Lower lobe of right lung (tissue), 2 donors: ENCODE measurements at regions not wholly inside any gene's neighbourhood (a gene's known extent, or its start where the extent isn't known, plus 50 kb on each side); places are given as distances from the start of the nearest gene placed in this dataset.
"Not testable (repeated sequence)": the region's sequence is repeated elsewhere in the genome, so short reads cannot be mapped to it uniquely, and the experiment has no call there.

ENCODE experiments used
- ATAC-seq, 2 donors: fragments of 200-7000 bp; cut with Tn5 transposase; one replicate each; pipeline ENCODE4 v1.9.1; 2020 to 2022; ENCODE audit warnings: mild to moderate bottlenecking in 2 of 2, moderate library complexity in 2 of 2
- DNase-seq: peaks from one replicate; pipeline ENCODE4 v3.0.0-alpha.2; 2020
- H3K27ac ChIP-seq: fragments of 200-600 bp; one replicate; pipeline ENCODE4 v1.8.0; 2022
- H3K27me3 ChIP-seq: fragments of 200-600 bp; one replicate; pipeline ENCODE4 v1.8.0; 2022; ENCODE audit warnings: low read depth
- H3K36me3 ChIP-seq: fragments of 200-600 bp; one replicate; pipeline ENCODE4 v1.8.0; 2022; ENCODE audit warnings: mild to moderate bottlenecking
- H3K4me1 ChIP-seq: fragments of 200-600 bp; one replicate; pipeline ENCODE4 v1.8.0; 2022
- H3K4me3 ChIP-seq: fragments of 200-600 bp; one replicate; pipeline ENCODE4 v1.8.0; 2022; ENCODE audit warnings: mild to moderate bottlenecking
- H3K9me3 ChIP-seq: fragments of 200-600 bp; one replicate; pipeline ENCODE4 v1.8.0; 2022
- CTCF ChIP-seq: fragments of 200-600 bp; IDR thresholded peaks from one replicate; pipeline ENCODE4 v1.8.0; 2022; ENCODE audit warnings: antibody characterized with exemption, mild to moderate bottlenecking
- intact Hi-C: fragments of 100-400 bp; cut with DNase I; formaldehyde crosslinking; loops from one replicate; pipeline ENCODE4 v1.11.0; 2022
- donor health status: DM: no; HTN: yes; CAD: no; lungs with severe emphysema.

- ATAC-seq (peak; percentile 87 to 88), DNase-seq (peak; percentile 73)
- Histone ChIP-seq H3K36me3 (no peaks in the 10 kb centered on the region), H3K9me3 (no peaks in the 10 kb centered on the region), H3K27me3 (peaks cover 58% of the 10 kb centered on the region), H3K4me1 (peaks cover 19% of the 10 kb centered on the region), H3K27ac (peak overlapping the region; percentile 90), H3K4me3 (peak overlapping the region; percentile 53)
- intact Hi-C loops = no loop called here
- TF ChIP-seq CTCF = no peak
Measured at GRCh38 chr6:26234421-26235301, 130.3 kb upstream of the BTN3A2 start.

GRCh38 chr6:26235302-26235670 lies 129.7 kb upstream of the BTN3A2 start:
- Histone ChIP-seq H3K9me3 (no peaks in the 10 kb centered on the region), H3K4me3 (peak overlapping the region; percentile 53), H3K27me3 (peaks cover 60% of the 10 kb centered on the region), H3K4me1 (peaks cover 19% of the 10 kb centered on the region), H3K27ac (peak overlapping the region; percentile 90), H3K36me3 (no peaks in the 10 kb centered on the region)
- ATAC-seq (no peak), DNase-seq (no peak)
- no peak for TF ChIP-seq CTCF
- intact Hi-C loops = no loop called here

- DNase-seq, ATAC-seq, H3K4me3 ChIP-seq, H3K36me3 ChIP-seq, intact Hi-C loops, H3K4me1 ChIP-seq, H3K27ac ChIP-seq, H3K9me3 ChIP-seq: not testable (repeated sequence)
- peaks cover 42% of the 10 kb centered on the region for H3K27me3 ChIP-seq
Measured at GRCh38 chr6:26239415-26239814, 125.6 kb upstream of the BTN3A2 start.

- TF ChIP-seq CTCF = no peak
- peaks cover 42% of the 10 kb centered on the region for H3K27me3 ChIP-seq
- H3K4me3 ChIP-seq = peak overlapping the region; percentile 52
- H3K27ac ChIP-seq = peak overlapping the region; percentile 89
- no peaks in the 10 kb centered on the region for H3K9me3 ChIP-seq
- H3K4me1 ChIP-seq = no peaks in the 10 kb centered on the region
- intact Hi-C loops = no loop called here
- H3K36me3 ChIP-seq = no peaks in the 10 kb centered on the region
- ATAC-seq = peak; percentile 90 to 91
- DNase-seq = peak; percentile 66
Measured at GRCh38 chr6:26240157-26241032, 124.6 kb upstream of the BTN3A2 start.

GRCh38 chr6:26241033-26241895 lies 123.7 kb upstream of the BTN3A2 start:
- DNase-seq = peak; percentile 59

More at GRCh38 chr6:26241033-26241895, 123.7 kb upstream of the BTN3A2 start:
- H3K9me3 ChIP-seq = no peaks in the 10 kb centered on the region
- no peaks in the 10 kb centered on the region for H3K36me3 ChIP-seq
- peak overlapping the region; percentile 52 for H3K4me3 ChIP-seq
- peaks cover 42% of the 10 kb centered on the region for H3K27me3 ChIP-seq
- TF ChIP-seq CTCF = no peak
- peak; percentile 30 to 65 for ATAC-seq
- no peaks in the 10 kb centered on the region for H3K4me1 ChIP-seq
- intact Hi-C loops = no loop called here
- H3K27ac ChIP-seq = peak overlapping the region; percentile 89
